Osteocyte (in vitro differentiated cells): ENCODE measurements at regions not wholly inside any gene's neighbourhood (a gene's known extent, or its start where the extent isn't known, plus 50 kb on each side); places are given as distances from the start of the nearest gene placed in this dataset.

Source experiments
- DNase-seq: peaks from one replicate; pipeline ENCODE4 v3.0.0; 2021; ENCODE audit warnings: mixed read lengths; ENCODE audit not compliant: unreplicated experiment; ENCODE audit errors: extremely low spot score
- H3K27ac Mint-ChIP-seq: one replicate; pipeline ENCODE4 v1.8.0; 2021; ENCODE audit warnings: mild to moderate bottlenecking, mixed read lengths; ENCODE audit not compliant: unreplicated experiment
- H3K27me3 Mint-ChIP-seq: one replicate; pipeline ENCODE4 v1.8.0; 2021; ENCODE audit warnings: mixed read lengths; ENCODE audit not compliant: unreplicated experiment
- H3K36me3 Mint-ChIP-seq: one replicate; pipeline ENCODE4 v1.8.0; 2021; ENCODE audit warnings: mixed read lengths; ENCODE audit not compliant: unreplicated experiment
- H3K4me1 Mint-ChIP-seq: one replicate; pipeline ENCODE4 v1.8.0; 2021; ENCODE audit warnings: mixed read lengths; ENCODE audit not compliant: unreplicated experiment
- H3K4me3 Mint-ChIP-seq: one replicate; pipeline ENCODE4 v1.8.0; 2021; ENCODE audit warnings: mild to moderate bottlenecking, moderate library complexity, mixed read lengths; ENCODE audit not compliant: unreplicated experiment
- H3K9me3 Mint-ChIP-seq: one replicate; pipeline ENCODE4 v1.8.0; 2021; ENCODE audit warnings: mixed read lengths; ENCODE audit not compliant: unreplicated experiment
- TF ChIP-seq, protein P1 (sequence below): fragments of 200-600 bp; sonication (generic); IDR thresholded peaks from 2 replicates; pipeline ENCODE4 v1.5.0; 2021; ENCODE audit warnings: antibody characterized with exemption, mild to moderate bottlenecking, moderate library complexity

DNA sequence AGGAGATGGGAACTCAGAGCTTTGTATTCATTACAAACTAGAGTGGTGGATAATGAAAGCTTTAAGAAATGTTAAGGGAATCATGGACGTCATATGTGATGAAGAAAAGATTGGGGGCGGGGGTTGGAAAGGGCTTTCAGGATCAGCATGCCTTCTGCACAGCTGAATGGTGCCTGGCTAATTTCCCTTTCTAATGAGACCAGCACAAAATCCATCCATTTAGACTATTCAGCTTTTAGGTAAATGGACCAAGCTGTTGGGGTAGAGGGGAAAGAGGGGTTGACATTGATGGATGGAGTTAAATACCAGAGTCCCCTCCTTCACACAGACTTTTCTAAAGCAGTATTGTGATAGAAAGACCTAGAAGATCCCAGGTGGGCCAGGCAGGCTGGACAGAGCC, 737.9 kb upstream of the WWC1 start:
- H3K4me1 Mint-ChIP-seq = no peaks in the 10 kb centered on the region
- TF ChIP-seq, protein P1, sequence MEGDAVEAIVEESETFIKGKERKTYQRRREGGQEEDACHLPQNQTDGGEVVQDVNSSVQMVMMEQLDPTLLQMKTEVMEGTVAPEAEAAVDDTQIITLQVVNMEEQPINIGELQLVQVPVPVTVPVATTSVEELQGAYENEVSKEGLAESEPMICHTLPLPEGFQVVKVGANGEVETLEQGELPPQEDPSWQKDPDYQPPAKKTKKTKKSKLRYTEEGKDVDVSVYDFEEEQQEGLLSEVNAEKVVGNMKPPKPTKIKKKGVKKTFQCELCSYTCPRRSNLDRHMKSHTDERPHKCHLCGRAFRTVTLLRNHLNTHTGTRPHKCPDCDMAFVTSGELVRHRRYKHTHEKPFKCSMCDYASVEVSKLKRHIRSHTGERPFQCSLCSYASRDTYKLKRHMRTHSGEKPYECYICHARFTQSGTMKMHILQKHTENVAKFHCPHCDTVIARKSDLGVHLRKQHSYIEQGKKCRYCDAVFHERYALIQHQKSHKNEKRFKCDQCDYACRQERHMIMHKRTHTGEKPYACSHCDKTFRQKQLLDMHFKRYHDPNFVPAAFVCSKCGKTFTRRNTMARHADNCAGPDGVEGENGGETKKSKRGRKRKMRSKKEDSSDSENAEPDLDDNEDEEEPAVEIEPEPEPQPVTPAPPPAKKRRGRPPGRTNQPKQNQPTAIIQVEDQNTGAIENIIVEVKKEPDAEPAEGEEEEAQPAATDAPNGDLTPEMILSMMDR = no peak
- H3K27me3 Mint-ChIP-seq = peaks cover 33% of the 10 kb centered on the region
- no peak for DNase-seq
- no peaks in the 10 kb centered on the region for H3K9me3 Mint-ChIP-seq
- H3K36me3 Mint-ChIP-seq = no peaks in the 10 kb centered on the region
- no peak overlapping the region for H3K4me3 Mint-ChIP-seq
- H3K27ac Mint-ChIP-seq = no peak overlapping the region

DNA sequence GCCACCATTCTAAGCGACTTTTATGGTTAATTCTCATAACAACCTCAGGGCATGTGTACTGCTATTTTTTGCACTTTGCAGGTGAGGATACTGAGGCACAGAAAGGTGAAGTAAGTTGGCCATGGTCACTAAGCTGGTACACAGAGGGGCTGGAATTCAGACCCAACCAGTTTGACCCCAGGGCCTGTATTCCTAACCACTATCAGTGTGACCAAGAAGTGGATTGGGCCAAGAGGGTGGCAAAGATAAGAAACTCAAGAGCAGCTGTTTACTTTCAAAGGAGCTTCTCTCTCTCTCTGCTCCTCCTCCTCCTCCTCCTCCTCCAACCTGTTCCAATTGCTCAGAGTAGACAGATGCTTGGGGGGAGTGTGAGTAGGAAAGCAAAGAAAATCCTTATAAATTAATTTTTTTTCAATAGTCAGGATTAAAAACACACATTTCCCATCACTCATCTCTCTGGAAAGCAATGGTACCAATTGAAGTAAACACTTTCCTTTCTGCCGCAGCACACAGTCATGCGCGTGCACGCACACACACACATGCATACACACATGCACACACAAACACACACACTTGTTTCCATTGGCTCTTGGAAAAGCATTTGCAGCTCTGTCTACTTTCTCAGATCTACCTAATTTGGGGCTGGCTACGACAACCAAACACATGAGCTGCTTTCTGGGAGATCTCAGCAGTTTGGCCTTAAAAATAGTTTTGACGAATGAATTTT, 736.7 kb upstream of the WWC1 start:
- no peak overlapping the region for H3K27ac Mint-ChIP-seq
- no peaks in the 10 kb centered on the region for H3K36me3 Mint-ChIP-seq
- H3K4me3 Mint-ChIP-seq = no peak overlapping the region
- H3K9me3 Mint-ChIP-seq = no peaks in the 10 kb centered on the region
- H3K27me3 Mint-ChIP-seq = peaks cover 36% of the 10 kb centered on the region
- DNase-seq = no peak
- TF ChIP-seq, protein P1 = no peak
- H3K4me1 Mint-ChIP-seq = no peaks in the 10 kb centered on the region

DNA sequence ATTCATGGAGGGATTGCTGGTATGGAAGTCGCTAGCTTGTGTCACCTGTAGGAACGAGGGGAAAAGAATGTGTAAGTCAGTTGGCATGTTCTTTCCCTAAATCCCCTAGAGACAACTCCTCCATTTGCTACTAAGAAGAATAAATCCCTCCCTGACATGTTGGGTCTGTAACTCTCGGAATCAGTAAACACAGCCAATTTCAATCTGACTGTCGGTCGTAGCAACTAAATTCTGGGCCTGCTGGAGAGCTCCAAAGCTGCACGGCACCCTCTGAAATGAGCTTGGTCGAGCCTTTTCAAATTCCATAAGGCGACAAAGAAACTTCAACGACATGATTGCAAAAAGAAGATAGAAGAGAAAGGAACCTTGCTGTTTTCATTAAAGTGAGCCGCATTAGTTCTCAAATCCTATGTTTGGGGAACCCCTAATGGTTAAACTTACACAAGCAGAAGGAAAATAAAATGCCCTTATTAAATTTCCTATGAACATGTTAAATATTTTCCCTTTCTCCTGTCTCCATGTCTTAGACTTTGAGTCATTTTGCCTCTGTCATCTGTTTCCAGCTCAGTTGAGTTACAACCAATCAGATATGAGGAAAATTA, 735.8 kb upstream of the WWC1 start:
- no peaks in the 10 kb centered on the region for H3K9me3 Mint-ChIP-seq
- no peak overlapping the region for H3K27ac Mint-ChIP-seq
- H3K27me3 Mint-ChIP-seq = peaks cover 45% of the 10 kb centered on the region
- no peak overlapping the region for H3K4me3 Mint-ChIP-seq
- no peaks in the 10 kb centered on the region for H3K36me3 Mint-ChIP-seq
- TF ChIP-seq, protein P1 = no peak
- no peaks in the 10 kb centered on the region for H3K4me1 Mint-ChIP-seq
- DNase-seq = no peak

DNA sequence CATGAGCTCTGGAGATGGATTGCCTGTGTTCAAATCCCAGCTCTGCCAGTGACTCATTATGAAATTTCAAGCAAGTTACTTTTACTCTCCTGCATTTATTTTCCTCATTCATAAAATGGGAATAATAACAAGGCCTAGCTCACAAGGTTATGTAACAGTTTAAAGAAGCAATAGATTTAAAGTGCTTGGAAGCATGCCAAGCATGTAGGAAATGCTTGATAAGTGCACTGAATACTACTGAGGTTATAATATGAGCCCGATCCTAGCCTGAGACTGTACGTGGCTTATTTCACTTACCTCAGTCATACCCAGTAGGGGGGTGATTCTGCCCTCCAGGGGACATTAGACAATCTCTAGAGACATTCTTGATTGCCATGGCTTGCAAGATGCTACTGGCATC, 734.1 kb upstream of the WWC1 start:
- Mint-ChIP-seq H3K9me3 (no peaks in the 10 kb centered on the region), H3K27me3 (peaks cover 59% of the 10 kb centered on the region), H3K27ac (no peak overlapping the region)

DNA sequence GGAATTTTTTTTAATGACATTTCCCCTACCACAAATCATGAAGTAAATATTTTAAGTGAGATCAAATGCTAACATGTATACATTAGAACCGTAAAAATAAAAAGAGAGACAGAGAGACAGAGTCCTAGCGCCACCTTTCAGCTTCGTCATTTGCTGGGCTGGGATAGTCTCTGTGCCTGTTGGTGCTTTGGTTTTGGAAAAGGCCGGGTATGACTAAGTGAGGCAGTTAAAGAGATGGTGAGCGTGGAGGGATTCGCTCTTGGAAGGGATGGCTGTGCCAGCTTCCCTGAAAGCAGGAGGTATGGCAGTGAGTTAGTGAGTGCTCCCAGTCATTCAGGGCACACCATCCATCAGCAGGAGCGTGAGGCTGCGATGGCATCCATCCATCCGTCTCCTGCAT, 729.6 kb upstream of the WWC1 start:
- H3K9me3 Mint-ChIP-seq = no peaks in the 10 kb centered on the region
- H3K27ac Mint-ChIP-seq = no peak overlapping the region
- H3K4me1 Mint-ChIP-seq = no peaks in the 10 kb centered on the region
- TF ChIP-seq, protein P1 = no peak
- DNase-seq = no peak
- no peak overlapping the region for H3K4me3 Mint-ChIP-seq
- H3K36me3 Mint-ChIP-seq = no peaks in the 10 kb centered on the region
- H3K27me3 Mint-ChIP-seq = peaks cover 77% of the 10 kb centered on the region

More for the DNA sequence above, 734.1 kb upstream of the WWC1 start:
- Mint-ChIP-seq H3K4me3 (no peak overlapping the region), H3K4me1 (no peaks in the 10 kb centered on the region), H3K36me3 (no peaks in the 10 kb centered on the region)
- no peak for DNase-seq
- TF ChIP-seq, protein P1 = no peak
